NT2/D1 (cell line): ENCODE measurements at regions not wholly inside any gene's neighbourhood (a gene's known extent, or its start where the extent isn't known, plus 50 kb on each side); places are given as distances from the start of the nearest gene placed in this dataset.

ENCODE experiments used
- SUZ12 ChIP-seq: IDR thresholded peaks from 2 replicates; pipeline ENCODE4 v1.6.1; 2011; ENCODE audit not compliant: insufficient read length, insufficient read depth; ENCODE audit errors: extremely low read depth
- YY1 ChIP-seq: IDR thresholded peaks from 2 replicates; pipeline ENCODE4 v1.6.1; 2011; ENCODE audit not compliant: insufficient read length, insufficient read depth
- ZNF274 ChIP-seq: IDR thresholded peaks from 2 replicates; pipeline ENCODE4 v1.6.1; 2011; ENCODE audit warnings: mild to moderate bottlenecking, low read depth, low read length

- TF ChIP-seq ZNF274 (no peak), YY1 (no peak), SUZ12 (no peak)
Measured at GRCh38 chr1:182189535-182190066, 128.1 kb upstream of the ZNF648 start.
